NCI-H1048 (cell line): ENCODE measurements at regions not wholly inside any gene's neighbourhood (a gene's known extent, or its start where the extent isn't known, plus 50 kb on each side); places are given as distances from the start of the nearest gene placed in this dataset.
"Not testable (repeated sequence)": the region's sequence is repeated elsewhere in the genome, so short reads cannot be mapped to it uniquely, and the experiment has no call there.

Source experiments
- DNase-seq: peaks from one replicate; lab custom pipeline; 2025; lab: John Stamatoyannopoulos, UW

DNA sequence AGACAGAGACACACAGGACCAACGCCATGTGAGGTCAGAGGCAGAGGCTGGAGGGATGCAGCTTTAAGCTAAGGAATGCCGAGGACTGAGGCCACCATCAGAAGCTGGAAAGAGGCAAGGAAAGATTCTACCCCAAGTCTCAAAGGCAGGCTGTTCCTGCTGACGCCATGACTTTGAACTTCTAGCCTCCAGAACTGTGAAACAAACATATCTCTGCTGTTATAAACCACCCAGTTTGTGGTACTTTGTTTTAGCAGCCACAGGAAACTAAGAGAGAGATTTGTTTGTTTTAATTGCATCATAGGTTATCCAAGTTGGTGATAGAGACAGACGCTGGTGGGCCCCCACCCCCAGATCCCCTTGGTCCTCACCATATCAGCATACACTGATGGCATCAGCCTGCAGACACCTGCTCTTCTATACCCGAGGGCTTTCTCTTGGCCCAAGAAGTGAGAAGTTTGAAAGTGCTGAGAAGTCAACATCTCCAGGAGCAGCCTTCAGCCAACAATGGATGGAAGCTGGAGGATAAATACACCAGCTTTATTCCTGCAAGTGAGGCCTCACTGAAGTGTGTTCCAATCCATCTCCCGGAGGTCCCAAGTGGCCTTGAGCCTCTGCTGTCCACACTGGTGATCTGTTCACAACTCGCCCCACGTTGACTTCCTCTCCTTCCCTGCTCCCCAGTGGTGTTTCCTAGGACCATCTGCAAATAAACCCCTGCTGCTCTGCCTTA, 154.7 kb downstream of the BTBD3 start:
- DNase-seq, result no peak

DNA sequence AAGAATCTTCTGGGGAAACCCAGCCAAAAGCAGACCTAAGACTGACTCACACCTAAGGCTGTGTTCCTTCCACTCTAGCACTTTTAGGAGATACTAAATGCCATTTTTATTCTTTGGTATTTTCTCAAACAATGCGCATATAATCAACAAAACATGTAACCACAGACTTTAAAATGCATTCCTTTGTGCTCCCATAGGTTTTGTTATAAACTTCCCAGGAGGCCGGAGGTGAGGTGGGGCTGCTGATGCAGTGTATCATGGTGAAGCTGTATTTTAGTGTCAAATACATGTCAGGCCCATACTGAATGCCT, 155.2 kb downstream of the BTBD3 start:
- DNase-seq, result no peak

DNA sequence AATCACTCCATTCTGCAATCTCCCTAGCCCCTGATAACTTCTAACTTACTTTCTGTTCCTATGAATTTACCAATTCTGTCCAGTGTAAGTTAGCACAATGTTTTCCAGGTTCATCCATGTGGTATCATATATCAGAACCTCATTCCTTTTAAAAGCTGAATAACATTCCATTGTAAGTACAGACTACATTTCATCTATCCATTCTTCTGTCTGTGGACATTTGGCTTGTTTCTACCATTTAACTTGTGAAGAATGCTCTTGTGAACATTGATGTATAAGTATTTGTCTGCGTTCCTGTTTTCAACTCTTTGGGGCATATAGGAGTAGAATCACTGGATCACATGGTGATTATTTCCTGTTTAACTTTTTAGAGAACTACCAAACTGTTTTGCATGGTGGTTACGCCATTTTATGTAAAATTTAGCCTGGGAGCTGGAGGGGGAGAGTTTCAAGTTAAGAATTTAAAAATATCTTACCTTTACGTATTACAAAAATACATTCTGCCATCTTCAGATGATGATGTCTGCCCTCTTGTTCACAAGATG, 156.5 kb downstream of the BTBD3 start:
- no peak for DNase-seq

DNA sequence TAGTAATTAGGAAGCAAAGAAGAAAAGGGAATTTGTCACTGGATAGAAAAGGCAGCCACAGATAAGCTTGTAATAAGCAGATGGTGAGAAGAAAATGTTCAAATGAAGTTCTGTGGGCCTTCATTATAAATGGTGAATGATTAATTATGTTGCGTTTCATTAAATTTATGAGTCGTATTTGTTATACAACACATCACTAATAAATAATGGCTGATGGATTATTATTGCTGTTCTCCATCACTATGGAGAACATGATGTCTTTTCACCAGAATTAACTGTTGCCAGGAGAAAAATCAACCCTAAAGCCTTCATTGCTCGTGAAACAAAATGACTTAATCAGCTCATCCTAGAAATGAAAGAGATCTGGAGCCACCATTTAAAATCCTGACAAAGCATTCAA, 158.5 kb downstream of the BTBD3 start:
- no peak for DNase-seq

DNA sequence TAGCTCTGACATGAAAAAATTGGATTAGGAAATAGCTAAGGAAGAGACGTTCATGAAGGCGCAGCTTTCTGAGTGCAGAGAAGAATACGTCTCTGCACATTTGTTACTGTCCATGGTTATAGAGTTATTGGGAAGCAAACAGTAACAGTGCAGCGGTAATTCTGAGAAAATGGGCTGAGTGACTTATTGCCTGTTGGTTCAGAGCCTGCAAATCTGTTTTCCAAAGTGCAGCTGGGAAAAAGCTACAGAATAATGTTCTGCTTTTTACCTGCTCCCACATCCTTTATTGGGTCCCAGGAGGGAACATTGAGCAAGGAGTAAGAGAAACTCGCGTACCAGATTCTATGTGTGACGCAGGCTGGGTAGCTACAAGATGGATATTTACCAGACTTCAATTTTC, 160.2 kb downstream of the BTBD3 start:
- no peak for DNase-seq

DNA sequence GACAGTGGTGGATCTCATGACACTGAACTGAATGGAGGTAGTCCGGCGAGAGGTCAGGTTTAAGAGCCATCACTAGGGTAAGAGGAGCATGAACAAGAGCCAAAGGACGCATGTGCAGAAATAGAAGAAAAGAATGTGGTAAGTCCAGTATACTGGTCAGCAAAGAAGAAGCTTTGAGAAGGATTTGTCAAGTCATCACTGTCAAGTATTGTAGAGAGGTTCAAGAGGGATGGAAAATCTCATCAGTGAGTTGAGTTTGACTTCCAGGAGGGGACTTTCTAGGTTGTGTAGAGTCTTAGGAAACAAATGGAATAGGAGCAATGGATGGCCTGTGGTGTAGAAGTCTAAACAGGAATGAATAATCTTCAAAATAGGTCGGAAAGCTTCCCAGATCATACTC, 161.8 kb downstream of the BTBD3 start:
- no peak for DNase-seq

DNA sequence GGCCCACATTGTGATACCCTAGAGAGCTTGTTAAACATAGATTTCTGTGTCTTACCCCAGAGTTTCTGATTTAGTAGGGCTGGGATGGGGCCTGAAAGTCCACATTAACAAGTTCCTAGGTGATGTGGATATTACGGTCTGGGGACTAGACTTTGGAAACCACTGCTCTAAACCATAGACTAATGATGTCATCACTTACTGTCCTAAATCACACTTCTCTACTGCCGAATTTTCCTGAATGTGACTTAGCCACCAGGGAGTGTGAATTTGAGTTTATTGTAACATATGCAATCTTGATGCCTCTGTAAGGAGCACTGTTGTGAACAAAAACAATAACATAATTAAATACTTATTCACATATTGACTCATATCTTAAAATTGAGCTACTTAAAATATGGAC, 165.6 kb downstream of the BTBD3 start:
- no peak for DNase-seq

DNA sequence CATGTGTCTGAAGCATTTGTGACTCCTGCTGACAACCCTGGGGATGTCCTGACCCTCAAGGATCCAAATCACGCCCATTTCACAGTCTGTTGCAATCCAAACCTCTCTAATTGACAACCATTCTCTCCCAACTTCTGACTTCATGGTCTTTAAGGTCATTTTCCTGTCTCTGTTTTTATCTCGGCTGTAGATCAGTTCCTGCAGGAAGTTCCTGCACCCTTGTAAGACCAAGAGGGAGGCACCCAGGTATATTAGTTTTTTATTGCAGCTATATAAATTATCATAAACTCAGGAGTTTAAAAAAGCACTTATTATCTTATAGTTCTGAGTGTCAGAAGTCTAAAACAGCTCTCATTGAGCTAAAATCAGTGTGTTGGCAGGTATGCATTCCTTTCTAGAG, 166.8 kb downstream of the BTBD3 start:
- no peak for DNase-seq

DNA sequence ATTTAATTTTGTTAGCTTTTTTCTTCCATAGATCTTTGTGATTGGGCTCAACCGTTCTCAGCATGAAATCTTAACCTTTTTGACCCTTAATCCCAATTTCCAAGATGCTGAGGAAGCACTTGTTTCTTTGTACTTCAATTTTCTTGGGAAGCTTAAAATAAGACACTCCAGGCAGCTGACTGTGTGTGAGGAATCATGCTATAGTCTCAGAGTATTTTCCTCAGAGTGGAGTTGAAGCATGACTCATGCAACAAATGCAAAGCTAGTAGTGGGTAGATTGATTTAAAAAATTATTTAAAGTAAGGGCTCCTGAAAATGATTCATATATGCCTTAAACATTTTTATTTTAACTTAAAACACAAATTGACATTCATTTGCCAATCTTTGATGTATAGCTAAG, 168.7 kb downstream of the BTBD3 start:
- no peak for DNase-seq

DNA sequence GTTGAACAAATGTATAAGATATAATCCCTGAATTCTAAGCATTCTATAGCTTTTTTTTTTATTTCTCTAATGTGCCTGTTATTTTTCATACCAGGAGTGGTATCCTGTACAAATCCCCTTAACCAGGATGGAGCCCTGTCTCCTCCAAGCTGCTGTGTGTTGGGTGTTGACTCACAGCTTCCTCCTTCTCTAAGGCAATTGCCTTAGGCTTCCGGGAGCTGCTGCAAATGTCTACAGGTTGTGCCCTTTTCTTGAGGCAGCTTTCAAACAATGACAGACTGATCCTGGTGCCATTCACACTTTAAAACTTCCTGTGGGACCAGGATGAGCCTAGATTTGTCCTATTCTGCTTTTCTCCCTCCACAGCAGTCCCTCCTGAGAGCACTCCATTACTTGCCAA, 173.2 kb downstream of the BTBD3 start:
- no peak for DNase-seq

DNA sequence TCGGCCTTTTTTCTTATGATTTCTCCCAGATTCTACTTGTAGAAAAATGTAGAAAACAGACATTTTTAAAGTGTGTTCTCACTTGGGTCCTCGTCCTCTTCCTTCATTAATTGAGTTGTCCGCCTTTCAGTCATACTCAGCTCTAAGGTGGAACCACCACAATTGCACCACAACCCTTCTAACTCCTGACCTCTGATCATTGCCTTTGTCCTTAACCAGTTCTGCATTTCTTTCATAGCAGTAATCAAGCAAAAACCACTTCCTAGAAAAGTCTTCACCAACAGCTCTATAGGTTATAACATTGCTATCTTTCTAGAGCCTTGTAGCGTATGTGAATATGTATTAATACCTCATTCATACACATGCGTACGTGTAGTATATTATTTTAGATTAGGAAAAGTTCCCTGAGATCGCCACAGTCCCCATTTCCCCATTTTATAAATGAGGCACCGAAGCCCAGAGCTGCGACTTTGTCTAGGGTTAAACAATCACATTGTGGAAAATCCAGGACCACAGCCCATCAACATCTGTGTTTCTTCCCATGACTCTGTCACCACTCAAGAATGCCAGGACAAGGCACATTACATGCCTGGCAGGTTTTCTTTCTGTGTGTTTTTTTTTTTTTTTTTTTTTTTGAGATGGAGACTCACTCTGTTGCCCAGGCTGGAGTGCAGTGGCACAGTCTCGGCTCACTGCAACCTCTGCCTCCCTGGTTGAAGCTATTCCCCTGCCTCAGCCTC, 175.5 kb downstream of the BTBD3 start:
- no peak for DNase-seq

DNA sequence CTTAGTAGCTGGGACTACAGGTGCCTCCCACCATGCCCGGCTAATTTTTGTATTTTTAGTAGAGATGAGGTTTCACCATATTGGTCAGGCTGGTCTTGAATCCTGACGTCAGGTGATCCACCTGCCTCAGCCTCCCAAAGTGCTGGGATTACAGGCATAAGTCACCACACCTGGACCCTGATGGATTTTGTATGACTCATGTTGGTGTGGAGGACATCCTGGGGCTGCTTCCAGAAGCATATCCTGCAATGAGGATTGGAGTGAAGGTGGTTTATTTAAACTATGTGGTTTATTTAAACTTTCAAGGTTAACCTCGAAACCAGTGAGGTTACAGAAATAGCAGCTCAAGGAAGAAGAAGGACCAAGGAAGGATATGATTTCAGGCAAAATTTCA, 176.1 kb downstream of the BTBD3 start:
- not testable (repeated sequence) for DNase-seq

DNA sequence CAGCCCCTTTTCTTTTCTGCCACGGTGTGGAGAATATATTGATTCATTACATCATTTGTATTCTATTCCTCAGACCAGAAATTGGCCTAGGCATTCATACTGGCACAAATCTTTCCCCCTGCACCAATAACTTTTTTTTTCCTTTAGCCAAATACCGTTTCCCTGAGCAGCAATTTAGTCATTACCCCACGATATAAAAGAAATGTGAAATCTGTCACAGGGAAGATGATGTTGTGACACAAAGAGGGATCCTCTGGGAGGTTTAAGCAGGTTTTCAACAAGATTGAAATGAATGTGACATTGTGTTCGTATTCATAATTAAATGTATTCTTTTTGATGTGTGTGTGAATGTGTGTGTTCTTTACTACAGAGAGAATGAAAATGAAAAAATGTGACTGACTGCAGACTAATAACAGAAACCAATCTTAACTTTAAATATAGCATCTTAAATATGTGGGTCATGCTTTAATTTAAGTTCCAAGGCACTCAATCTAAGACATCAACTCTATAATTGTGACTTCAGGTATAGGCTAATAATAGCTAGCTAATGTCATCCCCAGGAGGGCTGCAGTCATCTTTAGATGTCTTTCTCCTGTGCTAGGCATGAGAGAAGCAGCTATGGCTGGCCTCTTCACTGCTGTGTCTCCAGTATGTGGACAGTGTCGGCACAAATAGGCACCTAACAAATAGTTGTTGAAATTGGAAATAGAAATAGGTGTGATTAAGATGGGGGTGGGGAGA, 177.7 kb downstream of the BTBD3 start:
- no peak for DNase-seq

DNA sequence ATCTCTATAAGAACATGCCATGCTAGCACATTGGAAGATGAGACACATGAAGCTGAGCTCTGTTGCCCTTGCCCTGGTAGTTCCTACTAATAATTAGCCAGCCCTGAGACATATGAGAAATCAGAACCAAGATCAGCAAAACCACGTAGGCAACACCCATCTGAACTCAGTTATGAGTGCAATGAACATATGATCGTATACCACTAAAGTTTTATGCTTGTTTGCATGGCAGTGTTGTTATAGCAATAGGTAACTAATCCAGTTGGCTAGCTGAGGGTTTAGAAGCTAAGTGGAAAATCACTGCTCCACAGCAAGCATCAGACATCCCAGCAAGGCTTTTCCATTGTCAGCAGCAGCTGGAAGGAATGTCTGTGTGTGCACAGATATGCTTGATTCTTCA, 180.7 kb downstream of the BTBD3 start:
- no peak for DNase-seq

DNA sequence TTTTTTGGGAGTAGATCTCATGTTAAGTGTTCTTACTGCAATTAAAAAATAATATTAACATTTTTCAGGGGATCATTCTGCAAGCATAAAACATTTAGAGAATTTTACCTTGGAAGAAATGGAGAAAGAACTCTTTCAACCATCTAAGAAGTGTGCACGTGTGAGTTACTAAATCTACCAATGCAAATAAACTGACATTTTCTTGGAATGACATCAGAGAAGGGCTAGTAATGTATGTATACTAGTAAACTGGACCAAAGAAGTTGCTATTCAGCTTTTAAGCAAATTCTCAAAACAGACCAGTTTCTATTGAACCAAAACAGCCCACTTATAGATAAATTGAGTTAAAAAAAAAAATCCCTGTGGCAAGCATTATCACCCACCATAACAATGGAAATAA, 191.2 kb downstream of the BTBD3 start:
- no peak for DNase-seq

DNA sequence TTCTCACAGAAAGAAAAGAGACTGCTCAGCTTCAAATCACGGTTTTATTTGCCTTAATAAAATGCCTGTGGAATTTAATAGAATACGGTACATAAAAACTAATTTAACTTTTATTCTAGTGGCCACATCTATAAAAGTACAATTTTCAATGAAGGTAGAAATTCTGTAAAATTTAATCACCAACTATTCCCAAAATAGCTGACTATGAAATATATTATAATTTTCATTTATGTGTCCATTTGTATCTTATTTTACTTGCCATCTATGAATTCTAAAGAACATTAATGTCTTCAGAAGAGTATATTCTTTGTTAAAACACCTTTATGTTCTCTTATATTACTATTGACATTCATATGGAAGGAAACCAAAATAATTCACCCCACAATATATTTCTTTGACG, 192.6 kb downstream of the BTBD3 start:
- DNase-seq, result no peak

DNA sequence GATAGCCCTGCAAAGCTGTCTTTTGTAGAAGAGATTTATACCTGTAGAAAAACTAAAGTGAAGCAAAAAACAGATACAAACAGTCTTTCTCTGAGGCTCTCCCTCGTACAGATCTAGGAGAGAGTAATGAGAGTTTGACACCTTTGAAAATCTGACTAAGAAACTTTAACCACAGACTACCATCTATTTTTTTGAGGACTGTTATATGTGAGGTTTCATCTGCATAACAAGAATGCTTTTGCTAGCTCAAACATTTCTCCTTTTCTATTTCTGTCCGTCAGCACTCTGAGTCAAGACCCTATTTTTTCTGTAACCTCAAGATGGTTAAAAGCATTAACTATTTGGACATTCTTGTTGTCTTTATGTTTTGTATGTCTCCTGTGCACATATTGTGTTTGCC, 193.0 kb downstream of the BTBD3 start:
- DNase-seq, result no peak

DNA sequence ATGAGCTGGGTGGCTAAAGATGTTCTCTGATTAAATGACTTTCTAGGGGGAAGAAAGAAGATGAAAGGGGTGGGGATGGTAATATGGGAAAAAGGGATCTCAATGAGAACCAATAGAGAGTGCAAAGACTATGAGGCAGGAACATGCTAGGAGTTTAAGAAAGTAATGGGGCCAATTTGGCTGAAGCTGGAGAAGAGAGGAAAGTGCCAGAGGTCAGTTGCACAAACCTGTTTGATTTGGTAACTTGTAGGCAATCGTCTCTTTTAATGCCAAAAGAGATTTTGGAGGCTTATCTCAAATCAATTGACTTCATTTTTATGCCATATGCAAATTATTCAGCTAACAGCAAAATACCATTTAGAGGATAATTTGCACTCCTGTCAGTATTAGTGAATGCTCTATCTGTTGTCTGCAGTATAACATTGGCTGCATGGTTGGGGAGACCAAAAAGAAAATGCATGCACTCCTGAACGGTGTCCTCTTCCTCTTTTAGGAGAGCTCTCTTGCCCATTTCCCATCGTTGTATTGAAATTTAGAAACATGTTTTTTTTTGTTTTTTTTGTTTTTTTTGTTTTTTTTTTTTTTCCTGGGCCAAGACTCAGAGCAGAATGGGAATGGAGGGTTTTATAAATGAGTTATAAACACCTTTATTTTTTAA, 193.9 kb downstream of the BTBD3 start:
- DNase-seq, result no peak

DNA sequence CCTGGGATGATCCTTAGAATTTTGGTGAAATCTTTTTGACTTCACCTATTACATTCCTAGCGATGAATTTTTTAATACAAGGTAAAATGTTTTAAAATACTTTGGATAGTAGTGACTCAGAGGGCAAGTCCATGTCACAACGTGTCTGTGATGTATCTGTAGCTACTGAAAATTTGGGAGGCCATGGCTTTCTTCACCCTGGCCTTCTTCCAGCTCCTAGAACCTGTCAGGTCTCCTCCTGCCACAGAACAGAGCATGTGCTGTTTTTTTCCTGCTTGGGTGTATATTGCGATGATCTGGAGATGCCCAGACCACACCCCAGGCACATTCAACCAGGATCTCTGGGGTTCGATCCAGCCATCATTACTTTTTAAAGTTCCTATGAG, 194.4 kb downstream of the BTBD3 start:
- DNase-seq, result no peak

DNA sequence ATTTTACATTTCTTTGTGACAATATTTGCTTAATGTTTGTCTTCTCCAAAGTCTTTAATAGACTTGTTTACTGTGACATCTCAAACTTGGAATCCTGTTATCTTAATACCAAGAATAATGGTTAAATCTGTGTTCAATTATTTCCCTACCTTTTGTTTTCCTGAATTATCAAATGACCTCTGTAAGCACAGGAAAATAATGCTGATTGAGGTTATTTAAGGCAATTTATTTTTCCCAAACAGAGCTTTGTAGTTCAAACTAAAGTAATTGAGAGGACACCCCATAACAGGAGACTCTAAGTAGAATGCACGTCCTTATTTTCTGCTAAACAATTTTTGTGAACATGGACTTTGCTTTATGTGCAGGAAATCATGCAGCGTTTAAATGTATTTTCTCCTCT, 195.0 kb downstream of the BTBD3 start:
- no peak for DNase-seq

DNA sequence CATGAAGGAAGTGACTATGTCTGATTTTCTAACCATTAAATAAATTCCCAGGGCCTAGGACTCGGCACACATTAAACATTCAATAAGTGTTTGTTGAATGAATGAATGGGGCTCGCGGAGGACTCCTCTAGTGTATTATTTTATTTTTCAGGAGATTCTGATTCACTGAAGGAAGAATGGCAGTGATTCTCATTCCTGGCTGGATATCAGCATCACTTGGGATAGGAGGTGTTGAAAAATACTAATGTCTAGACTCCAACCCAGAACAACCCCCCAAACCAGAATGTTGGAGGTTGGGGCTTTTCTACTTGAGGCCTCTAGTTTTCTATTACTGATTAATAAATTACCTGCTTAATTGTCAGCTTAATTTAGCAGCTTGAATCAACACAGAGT, 195.4 kb downstream of the BTBD3 start:
- no peak for DNase-seq
